ENCODE measurements at regions not wholly inside any gene's neighbourhood (a gene's known extent, or its start where the extent isn't known, plus 50 kb on each side); places are given as distances from the start of the nearest gene placed in this dataset.

GRCh38 chr3:166478356-166478755 lies 641.1 kb upstream of the BCHE start:
- H3K36me3 ChIP-seq: no peaks in the 10 kb centered on the region
- H3K4me1 ChIP-seq (replicated peaks): no peaks in the 10 kb centered on the region
- intact Hi-C loops (cut with DNase I): no loop called here
- WGBS: 74% methylated on average over 3 of the region's 3 CpGs
- DNase-seq (ENCODE audit: low spot score): no peak
- H3K27me3 ChIP-seq (replicated peaks; ENCODE audit: insufficient read depth): no peaks in the 10 kb centered on the region
- no peaks in the 10 kb centered on the region for H3K9me3 ChIP-seq
- TF ChIP-seq POLR2AphosphoS5 (IDR thresholded peaks at IDR 0.05) (no peak), CTCF (IDR thresholded peaks at IDR 0.05) (no peak), POLR2A (IDR thresholded peaks at IDR 0.05) (no peak)
- H3K4me3 ChIP-seq: no peak overlapping the region
- no peak overlapping the region for H3K27ac ChIP-seq

GRCh38 chr3:166473501-166473900 lies 636.3 kb upstream of the BCHE start:
- Histone ChIP-seq H3K36me3 (no peaks in the 10 kb centered on the region), H3K4me3 (no peak overlapping the region), H3K27me3 (replicated peaks; ENCODE audit: insufficient read depth) (no peaks in the 10 kb centered on the region), H3K4me1 (replicated peaks) (no peaks in the 10 kb centered on the region), H3K9me3 (no peaks in the 10 kb centered on the region), H3K27ac (no peak overlapping the region)
- DNase-seq (ENCODE audit: low spot score): no peak
- TF ChIP-seq POLR2AphosphoS5 (IDR thresholded peaks at IDR 0.05) (no peak), POLR2A (IDR thresholded peaks at IDR 0.05) (no peak), CTCF (IDR thresholded peaks at IDR 0.05) (no peak)
- 55% methylated on average over 2 of the region's 2 CpGs for WGBS
- intact Hi-C loops (cut with DNase I): no loop called here

DNA sequence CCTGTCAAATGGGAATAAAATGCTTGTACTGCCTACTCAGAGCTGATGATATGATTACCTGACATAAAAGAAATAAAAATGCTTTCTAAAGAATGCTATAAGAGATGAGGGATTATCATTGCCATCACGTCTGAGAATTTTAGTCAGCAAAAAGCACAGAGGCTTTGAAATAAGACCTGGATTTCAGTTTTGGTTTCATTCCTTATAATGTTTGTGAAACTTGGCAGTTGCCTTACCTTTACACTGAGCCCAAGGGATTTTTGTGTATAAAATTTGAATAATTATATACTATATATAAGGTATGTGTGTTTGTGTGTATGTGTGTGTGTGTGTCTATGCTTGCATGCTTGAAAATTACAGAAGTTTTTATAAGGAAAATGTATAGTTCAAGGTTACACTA lies 634.8 kb upstream of the BCHE start:
- no peaks in the 10 kb centered on the region for H3K27me3 ChIP-seq (replicated peaks; ENCODE audit: insufficient read depth)
- 20% methylated on average over 1 of the region's 1 CpG for WGBS
- no peak for TF ChIP-seq CTCF (IDR thresholded peaks at IDR 0.05)
- TF ChIP-seq POLR2AphosphoS5 (IDR thresholded peaks at IDR 0.05): no peak
- no peak for TF ChIP-seq POLR2A (IDR thresholded peaks at IDR 0.05)
- no peaks in the 10 kb centered on the region for H3K4me1 ChIP-seq (replicated peaks)
- no peak overlapping the region for H3K4me3 ChIP-seq
- intact Hi-C loops (cut with DNase I): no loop called here
- no peaks in the 10 kb centered on the region for H3K36me3 ChIP-seq
- no peak overlapping the region for H3K27ac ChIP-seq
- no peaks in the 10 kb centered on the region for H3K9me3 ChIP-seq
- no peak for DNase-seq (ENCODE audit: low spot score)

DNA sequence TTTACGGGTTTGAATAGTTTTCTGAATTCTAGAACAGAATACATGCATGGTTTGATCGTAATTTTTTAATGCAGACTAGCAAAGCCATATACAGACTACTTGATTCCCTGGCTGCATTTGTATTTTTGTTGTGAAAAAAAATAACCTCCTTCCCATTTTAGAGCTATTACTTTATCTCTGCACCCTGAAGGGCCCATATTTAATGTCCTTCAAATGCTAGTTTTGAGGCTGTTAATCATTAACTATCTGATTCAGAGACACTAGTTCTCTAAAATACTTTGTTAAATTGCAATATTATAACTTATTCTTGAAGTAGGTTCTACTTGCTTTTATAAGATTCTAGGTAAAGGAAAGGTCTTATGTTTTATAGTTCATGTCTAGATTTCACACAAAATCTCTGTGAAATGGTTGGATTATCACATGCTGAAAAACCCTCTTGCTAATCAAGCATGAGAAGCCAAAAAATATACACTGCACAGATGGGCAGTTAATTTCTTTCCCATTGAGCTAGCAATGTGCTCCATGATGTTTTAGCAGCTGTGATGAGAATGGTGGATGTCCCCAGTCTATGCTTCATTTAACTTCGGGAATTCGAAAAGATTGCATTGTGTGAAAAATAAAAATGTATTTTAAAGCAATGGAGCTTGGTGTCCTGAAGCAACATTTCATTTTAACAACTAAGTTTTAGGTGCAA lies 634.0 kb upstream of the BCHE start:
- no peak for TF ChIP-seq CTCF (IDR thresholded peaks at IDR 0.05)
- no peak for TF ChIP-seq POLR2AphosphoS5 (IDR thresholded peaks at IDR 0.05)
- no peak for TF ChIP-seq POLR2A (IDR thresholded peaks at IDR 0.05)
- Histone ChIP-seq H3K27me3 (replicated peaks; ENCODE audit: insufficient read depth) (no peaks in the 10 kb centered on the region), H3K36me3 (no peaks in the 10 kb centered on the region), H3K4me3 (no peak overlapping the region), H3K4me1 (replicated peaks) (no peaks in the 10 kb centered on the region), H3K27ac (no peak overlapping the region), H3K9me3 (no peaks in the 10 kb centered on the region)
- no peak for DNase-seq (ENCODE audit: low spot score)
- intact Hi-C loops (cut with DNase I): no loop called here
- WGBS: 88% methylated on average over 4 of the region's 4 CpGs

- 91% methylated on average over 2 of the region's 2 CpGs for WGBS
- Histone ChIP-seq H3K9me3 (no peaks in the 10 kb centered on the region), H3K27me3 (replicated peaks; ENCODE audit: insufficient read depth) (no peaks in the 10 kb centered on the region), H3K27ac (no peak overlapping the region), H3K4me1 (replicated peaks) (no peaks in the 10 kb centered on the region), H3K4me3 (no peak overlapping the region), H3K36me3 (no peaks in the 10 kb centered on the region)
- no peak for TF ChIP-seq POLR2AphosphoS5 (IDR thresholded peaks at IDR 0.05)
- no peak for TF ChIP-seq POLR2A (IDR thresholded peaks at IDR 0.05)
- no peak for TF ChIP-seq CTCF (IDR thresholded peaks at IDR 0.05)
- intact Hi-C loops (cut with DNase I): no loop called here
- no peak for DNase-seq (ENCODE audit: low spot score)
Observed at GRCh38 chr3:166462891-166463470, 625.8 kb upstream of the BCHE start.

Data from prostate gland (tissue), 2 donors.